Lower lobe of right lung (tissue), 2 donors: ENCODE measurements at regions not wholly inside any gene's neighbourhood (a gene's known extent, or its start where the extent isn't known, plus 50 kb on each side); places are given as distances from the start of the nearest gene placed in this dataset.

Experiments
- ATAC-seq, 2 donors: fragments of 200-7000 bp; cut with Tn5 transposase; one replicate each; pipeline ENCODE4 v1.9.1; 2020 to 2022; ENCODE audit warnings: mild to moderate bottlenecking in 2 of 2, moderate library complexity in 2 of 2
- DNase-seq: peaks from one replicate; pipeline ENCODE4 v3.0.0-alpha.2; 2020
- H3K27ac ChIP-seq: fragments of 200-600 bp; one replicate; pipeline ENCODE4 v1.8.0; 2022
- H3K27me3 ChIP-seq: fragments of 200-600 bp; one replicate; pipeline ENCODE4 v1.8.0; 2022; ENCODE audit warnings: low read depth
- H3K36me3 ChIP-seq: fragments of 200-600 bp; one replicate; pipeline ENCODE4 v1.8.0; 2022; ENCODE audit warnings: mild to moderate bottlenecking
- H3K4me1 ChIP-seq: fragments of 200-600 bp; one replicate; pipeline ENCODE4 v1.8.0; 2022
- H3K4me3 ChIP-seq: fragments of 200-600 bp; one replicate; pipeline ENCODE4 v1.8.0; 2022; ENCODE audit warnings: mild to moderate bottlenecking
- H3K9me3 ChIP-seq: fragments of 200-600 bp; one replicate; pipeline ENCODE4 v1.8.0; 2022
- CTCF ChIP-seq: fragments of 200-600 bp; IDR thresholded peaks from one replicate; pipeline ENCODE4 v1.8.0; 2022; ENCODE audit warnings: antibody characterized with exemption, mild to moderate bottlenecking
- intact Hi-C: fragments of 100-400 bp; cut with DNase I; formaldehyde crosslinking; loops from one replicate; pipeline ENCODE4 v1.11.0; 2022
- donor health status: DM: no; HTN: yes; CAD: no; lungs with severe emphysema.

- Histone ChIP-seq H3K27me3 (no peaks in the 10 kb centered on the region), H3K9me3 (no peaks in the 10 kb centered on the region), H3K36me3 (no peaks in the 10 kb centered on the region), H3K27ac (no peak overlapping the region), H3K4me3 (no peak overlapping the region), H3K4me1 (no peaks in the 10 kb centered on the region)
- ATAC-seq (no peak), DNase-seq (no peak)
- TF ChIP-seq CTCF = no peak
- intact Hi-C loops = no loop called here
Measured at GRCh38 chr3:130627882-130628281, 110.9 kb downstream of the COL6A6 start.
